Psoas muscle (tissue), 7 donors: ENCODE measurements at regions not wholly inside any gene's neighbourhood (a gene's known extent, or its start where the extent isn't known, plus 50 kb on each side); places are given as distances from the start of the nearest gene placed in this dataset.

Experiments
- ATAC-seq, 4 donors: fragments of 200-7000 bp; cut with Tn5 transposase; one replicate each; pipeline ENCODE4 v1.9.1; 2020; ENCODE audit warnings: moderate library complexity in 3 of 4, mild to moderate bottlenecking in 2 of 4
- DNase-seq, 2 donors: peaks; one replicate each; pipeline ENCODE4 v3.0.0-alpha.2; 2020
- H3K27ac ChIP-seq: fragments of 200-600 bp; one replicate; pipeline ENCODE4 v1.8.0; 2022
- H3K27me3 ChIP-seq, 3 donors: fragments of 200-600 bp in 1 of 3; one replicate each; pipeline versions ENCODE4 v1.6.1 to v1.8.0; 2013 to 2022; ENCODE audit warnings: low read length in 2 of 3, mild to moderate bottlenecking in 2 of 3, moderate library complexity in 1 of 3; ENCODE audit not compliant: insufficient read depth in 3 of 3
- H3K36me3 ChIP-seq, 2 donors: fragments of 200-600 bp in 1 of 2; one replicate each; pipeline versions ENCODE4 v1.6.1 to v1.8.0; 2013 to 2022; ENCODE audit warnings: low read depth in 1 of 2, mild to moderate bottlenecking in 1 of 2, moderate library complexity in 1 of 2; ENCODE audit not compliant: insufficient read depth in 1 of 2
- H3K4me1 ChIP-seq: fragments of 200-600 bp; one replicate; pipeline ENCODE4 v1.8.0; 2022
- H3K4me3 ChIP-seq: fragments of 200-600 bp; one replicate; pipeline ENCODE4 v1.8.0; 2022; ENCODE audit warnings: mild to moderate bottlenecking
- H3K9me3 ChIP-seq: fragments of 200-600 bp; one replicate; pipeline ENCODE4 v1.8.0; 2022
- CTCF ChIP-seq: fragments of 200-600 bp; IDR thresholded peaks from one replicate; pipeline ENCODE4 v1.8.0; 2022; ENCODE audit warnings: antibody characterized with exemption
- WGBS, 3 donors: extraction: QIAGEN DNeasy Blood & Tissue Kit; methylation state at CpG; one replicate each; pipeline versions ENCODE4 v1.1.6 to v1.1.7; 2013; 5-methylcytosine and 5-hydroxymethylcytosine counted together
- intact Hi-C, 2 donors: fragments of 100-400 bp; cut with DNase I; formaldehyde crosslinking; loops; one replicate each; pipeline versions ENCODE4 v1.11.0 to v1.14.2; 2022
- donor health status: healthy with polysubstance abuse.
- donor health status: DM: no; HTN: no; CAD: no; lungs with moderate emphysema.
- donor health status: Bipolar disorder and iron deficiency.
- donor health status: healthy.
- donor health status: DM: yes; HTN: yes; CAD: no.
- donor health status: DM: no; HTN: no; CAD: no.
- donor health status: DM: yes; HTN: yes; CAD: no.

GRCh38 chr7:113715981-113716856, 202.6 kb downstream of the PPP1R3A start:
- intact Hi-C loops: loop anchor here in 1 of 2 donors (10.0 kb wide), 1 partner anchor 199 kb away; the partner anchor contains the start of gene PPP1R3A
- no peaks in the 10 kb centered on the region for H3K36me3 ChIP-seq
- WGBS, 3 donors: 15 to 24% (median 16%) methylated on average over 8 of the region's 8 CpGs
- peaks cover 12% of the 10 kb centered on the region for H3K4me1 ChIP-seq
- no peaks in the 10 kb centered on the region for H3K9me3 ChIP-seq
- DNase-seq: no peak
- H3K4me3 ChIP-seq: peak overlapping the region; percentile 19
- H3K27me3 ChIP-seq: no peaks in the 10 kb centered on the region
- peak overlapping the region; percentile 74 for H3K27ac ChIP-seq
- peak; percentile 90 to 97 (median 94) for ATAC-seq
- TF ChIP-seq CTCF: no peak

- peak overlapping the region; percentile 74 for H3K27ac ChIP-seq
- ATAC-seq: peak in 2 of 4 donors; percentile 48 to 61
Measured at GRCh38 chr7:113715262-113715661, 203.5 kb downstream of the PPP1R3A start.

GRCh38 chr7:113710310-113711096, 208.3 kb downstream of the PPP1R3A start:
- TF ChIP-seq CTCF: peak; percentile 92
- Histone ChIP-seq H3K27ac (no peak overlapping the region), H3K4me1 (peaks cover 4% of the 10 kb centered on the region), H3K9me3 (no peaks in the 10 kb centered on the region), H3K4me3 (no peak overlapping the region), H3K27me3 (no peaks in the 10 kb centered on the region), H3K36me3 (no peaks in the 10 kb centered on the region)
- ATAC-seq (peak in 3 of 4 donors; percentile 36 to 66 (median 58)), DNase-seq (no peak)
- intact Hi-C loops: loop anchor here in 1 of 2 donors (10.0 kb wide), 1 partner anchor 204 kb away; the partner anchor contains the start of gene PPP1R3A
- WGBS, 3 donors: 46 to 50% (median 48%) methylated on average over 4 of the region's 4 CpGs

More at GRCh38 chr7:113715262-113715661, 203.5 kb downstream of the PPP1R3A start:
- TF ChIP-seq CTCF: no peak
- H3K9me3 ChIP-seq: no peaks in the 10 kb centered on the region
- peaks cover 12% of the 10 kb centered on the region for H3K4me1 ChIP-seq
- intact Hi-C loops: loop anchor here in 1 of 2 donors (10.0 kb wide), 1 partner anchor 200 kb away; the partner anchor contains the start of gene PPP1R3A
- H3K4me3 ChIP-seq: no peak overlapping the region
- no peak for DNase-seq
- no peaks in the 10 kb centered on the region for H3K36me3 ChIP-seq
- no peaks in the 10 kb centered on the region for H3K27me3 ChIP-seq
- WGBS, 3 donors: 0 to 39% (median 17%) methylated on average over 1 of the region's 1 CpG

GRCh38 chr7:113705439-113705838, 213.4 kb downstream of the PPP1R3A start:
- no peaks in the 10 kb centered on the region for H3K9me3 ChIP-seq
- WGBS, 3 donors: 93 to 95% (median 94%) methylated on average over 1 of the region's 1 CpG
- no peak for TF ChIP-seq CTCF
- ATAC-seq (no peak), DNase-seq (no peak)
- intact Hi-C loops: no loop called here
- no peaks in the 10 kb centered on the region for H3K36me3 ChIP-seq
- H3K27ac ChIP-seq: no peak overlapping the region
- no peak overlapping the region for H3K4me3 ChIP-seq
- no peaks in the 10 kb centered on the region for H3K27me3 ChIP-seq
- no peaks in the 10 kb centered on the region for H3K4me1 ChIP-seq
